Heart left ventricle (tissue), 13 donors: ENCODE measurements at regions not wholly inside any gene's neighbourhood (a gene's known extent, or its start where the extent isn't known, plus 50 kb on each side); places are given as distances from the start of the nearest gene placed in this dataset.

ENCODE experiments used
- CTCF ChIP-seq, 12 donors: fragments of 200-600 bp; sonication (generic) in 4 of 12; IDR thresholded peaks; one replicate each; pipeline versions ENCODE4 v1.5.0 to v1.8.0; 2018 to 2022; ENCODE audit warnings: antibody characterized with exemption in 12 of 12, mild to moderate bottlenecking in 5 of 12
- POLR2A ChIP-seq, 2 donors: fragments of 450-650 bp; IDR thresholded peaks; one replicate each; pipeline ENCODE4 v1.6.1; 2017; ENCODE audit warnings: antibody characterized with exemption in 2 of 2, mild to moderate bottlenecking in 2 of 2, moderate library complexity in 2 of 2
- donor health status: ischemic (EF 13 %, LVEDD 7.1; RV severe dilation, severe dysfunction).
- donor health status: DM: no; HTN: yes; CAD: no.
- donor health status: DM: no; HTN: no; CAD: no.
- donor health status: ischemic (EF 25% LVEDD 6.9; RV normal size, moderate dysfunction).
- donor health status: ischemic (EF 25% LVEDD 5.7; RV mildly dilated, moderate dysfunction).
- donor health status: ischemic (EF 35%, LVEDD 5.7; RV mildly dilated, moderate dysfunction).
- donor health status: nonischemic (EF 11% LVEDD 7.7; RV severe dilation, severe dysfunction).
- donor health status: DM: yes; HTN: yes; CAD: no.
- donor health status: PGD.
- donor health status: ischemic (EF 29% LVEDD 5.4; RV normal size, mild dysfunction).
- donor health status: nonischemic (EF 23%, LVEDD 6.1; RV moderate dilation, normal function).

- TF ChIP-seq CTCF (IDR thresholded peaks at IDR 0.05) (no peak), POLR2A (IDR thresholded peaks at IDR 0.05) (no peak)
Measured at GRCh38 chr10:31683682-31684081, 244.9 kb downstream of the ARHGAP12 start.
